HG02798 (cell line): ENCODE measurements at regions not wholly inside any gene's neighbourhood (a gene's known extent, or its start where the extent isn't known, plus 50 kb on each side); places are given as distances from the start of the nearest gene placed in this dataset.

ENCODE experiments used
- ATAC-seq: cut with Tn5 transposase; IDR thresholded peaks from one replicate; pipeline ENCODE4 v1.9.1; 2021; ENCODE audit warnings: mild to moderate bottlenecking; ENCODE audit not compliant: unreplicated experiment, poor library complexity

DNA sequence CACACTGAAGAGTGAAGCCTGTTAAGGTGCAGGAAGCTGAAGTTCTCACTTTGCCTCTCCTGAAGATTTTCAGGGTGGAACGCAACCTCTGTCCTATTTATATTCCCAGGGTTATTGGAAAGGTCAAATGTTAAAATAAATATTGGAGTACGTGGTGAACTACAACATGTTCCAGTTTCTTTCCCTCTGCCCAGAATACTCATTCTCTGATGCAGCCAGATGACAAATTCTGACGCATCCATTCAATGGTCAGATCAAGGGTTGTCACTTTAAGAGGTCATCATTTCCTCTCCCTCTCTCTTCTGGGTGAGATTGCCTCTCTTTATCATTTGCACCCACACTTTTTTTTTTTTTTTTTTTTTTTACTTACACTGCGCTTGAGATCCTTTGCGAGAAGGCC, 277.1 kb downstream of the BRINP1 start:
- no peak for ATAC-seq

DNA sequence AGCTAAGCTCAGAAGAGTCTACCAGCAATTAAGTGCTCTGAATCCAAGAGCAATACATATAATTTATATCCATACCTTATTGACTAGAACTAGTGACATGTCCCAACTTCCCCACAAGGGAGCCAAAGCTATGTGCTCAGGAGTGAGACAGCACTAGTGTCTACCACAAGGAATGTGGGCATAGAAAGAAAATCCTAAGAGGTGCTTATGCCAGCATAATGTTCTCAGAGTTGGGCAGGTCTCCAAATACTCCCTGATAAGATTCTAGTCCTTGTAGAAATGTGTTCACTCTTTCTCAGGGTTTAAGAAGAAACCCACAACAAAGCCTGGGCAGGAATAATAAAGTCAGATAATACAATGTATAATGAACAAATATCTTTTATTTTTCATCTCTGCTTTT, 275.1 kb downstream of the BRINP1 start:
- ATAC-seq = no peak

DNA sequence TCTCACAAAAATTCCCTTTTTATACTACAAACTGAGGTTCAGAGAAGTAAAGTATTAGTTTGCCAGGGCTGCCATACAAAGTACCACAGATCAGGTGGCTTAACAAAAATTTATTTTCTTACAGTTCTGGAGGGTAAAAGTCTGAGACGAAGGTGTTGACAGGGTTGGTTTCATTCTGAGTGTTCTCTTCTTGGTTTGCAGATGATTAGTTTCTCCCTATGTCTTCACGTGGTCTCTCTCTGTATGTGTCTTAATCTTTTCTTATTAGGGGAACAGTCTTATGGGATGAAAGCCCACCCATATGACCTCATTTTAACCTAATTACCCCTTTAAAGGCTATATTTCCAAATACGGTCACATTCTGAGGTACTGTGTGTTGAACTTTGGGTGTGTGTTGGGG, 274.2 kb downstream of the BRINP1 start:
- no peak for ATAC-seq

- ATAC-seq = no peak
Measured at GRCh38 chr9:119101048-119101447, 268.2 kb downstream of the BRINP1 start.

DNA sequence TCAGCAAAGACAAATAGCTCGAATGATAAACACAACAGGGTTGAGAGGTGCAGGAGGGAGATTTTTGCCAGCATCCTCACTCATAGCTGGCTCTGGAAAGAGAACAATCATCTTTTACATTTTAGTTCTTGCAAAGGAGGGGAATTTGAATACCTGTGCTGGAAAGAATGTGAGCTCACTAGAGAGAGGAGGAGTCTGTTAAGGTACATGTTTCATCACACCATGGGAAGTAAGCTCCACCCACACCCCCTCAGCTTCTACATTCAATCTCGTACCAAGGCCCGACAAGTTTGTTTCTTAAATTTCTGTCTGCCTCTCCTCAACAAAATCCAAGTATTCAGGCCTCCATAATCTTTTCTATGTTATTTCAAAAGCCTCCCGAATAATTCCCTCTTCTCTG, 254.6 kb downstream of the BRINP1 start:
- ATAC-seq = no peak
